ENCODE measurements at regions not wholly inside any gene's neighbourhood (a gene's known extent, or its start where the extent isn't known, plus 50 kb on each side); places are given as distances from the start of the nearest gene placed in this dataset.

DNA sequence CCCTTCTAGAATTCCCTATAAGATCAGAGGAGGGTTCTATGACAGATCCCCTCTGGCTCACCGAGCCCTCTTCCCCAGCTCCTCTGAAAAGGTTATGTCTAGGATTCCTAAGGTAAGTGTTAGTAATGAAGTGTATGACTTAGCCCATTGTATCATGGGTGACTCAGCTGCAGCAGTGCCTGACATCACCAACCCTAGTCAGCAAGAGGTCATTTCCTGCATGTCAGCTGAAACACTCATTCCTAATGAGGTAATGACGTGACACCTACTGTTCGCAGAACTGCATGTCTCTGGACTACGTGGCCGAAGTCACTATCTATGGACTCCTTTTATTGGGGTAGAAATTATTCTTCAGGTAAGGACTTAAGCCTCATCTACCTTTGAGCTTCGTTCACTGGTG is 196.1 kb upstream of the MYT1L start:
- H4K20me1 ChIP-seq (ENCODE audit: low read depth, low read length): no peaks in the 10 kb centered on the region
- no peaks in the 10 kb centered on the region for H3K9me2 ChIP-seq (replicated peaks; ENCODE audit: insufficient read depth, low read length)
- H3K36me3 ChIP-seq (ENCODE audit: low read length): no peaks in the 10 kb centered on the region
- H3K4me3 ChIP-seq (ENCODE audit: insufficient read depth, low read length, poor library complexity, severe bottlenecking): no peak overlapping the region
- no peak overlapping the region for H3K4me2 ChIP-seq (ENCODE audit: low read depth, low read length, poor library complexity, severe bottlenecking)
- no peaks in the 10 kb centered on the region for H3K27me3 ChIP-seq (ENCODE audit: low read length)
- H2AFZ ChIP-seq (ENCODE audit: low read depth, low read length, severe bottlenecking): no peak overlapping the region
- H3K79me2 ChIP-seq (ENCODE audit: insufficient read depth, low read length): no peaks in the 10 kb centered on the region
- H3K9me3 ChIP-seq (ENCODE audit: insufficient read depth, low read length): no peaks in the 10 kb centered on the region
- no peak overlapping the region for H3K9ac ChIP-seq (ENCODE audit: low read length)
- TF ChIP-seq, protein P1, sequence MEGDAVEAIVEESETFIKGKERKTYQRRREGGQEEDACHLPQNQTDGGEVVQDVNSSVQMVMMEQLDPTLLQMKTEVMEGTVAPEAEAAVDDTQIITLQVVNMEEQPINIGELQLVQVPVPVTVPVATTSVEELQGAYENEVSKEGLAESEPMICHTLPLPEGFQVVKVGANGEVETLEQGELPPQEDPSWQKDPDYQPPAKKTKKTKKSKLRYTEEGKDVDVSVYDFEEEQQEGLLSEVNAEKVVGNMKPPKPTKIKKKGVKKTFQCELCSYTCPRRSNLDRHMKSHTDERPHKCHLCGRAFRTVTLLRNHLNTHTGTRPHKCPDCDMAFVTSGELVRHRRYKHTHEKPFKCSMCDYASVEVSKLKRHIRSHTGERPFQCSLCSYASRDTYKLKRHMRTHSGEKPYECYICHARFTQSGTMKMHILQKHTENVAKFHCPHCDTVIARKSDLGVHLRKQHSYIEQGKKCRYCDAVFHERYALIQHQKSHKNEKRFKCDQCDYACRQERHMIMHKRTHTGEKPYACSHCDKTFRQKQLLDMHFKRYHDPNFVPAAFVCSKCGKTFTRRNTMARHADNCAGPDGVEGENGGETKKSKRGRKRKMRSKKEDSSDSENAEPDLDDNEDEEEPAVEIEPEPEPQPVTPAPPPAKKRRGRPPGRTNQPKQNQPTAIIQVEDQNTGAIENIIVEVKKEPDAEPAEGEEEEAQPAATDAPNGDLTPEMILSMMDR (IDR thresholded peaks at IDR 0.05; ENCODE audit: insufficient read depth, low read length, poor library complexity, severe bottlenecking): no peak
- TF ChIP-seq EZH2phosphoT487 (conservative IDR thresholded peaks at IDR 0.05; ENCODE audit: low read length): no peak
- H3F3A ChIP-seq (ENCODE audit: insufficient read depth): no peaks in the 10 kb centered on the region
- H3K27ac ChIP-seq (ENCODE audit: low read depth, low read length): no peak overlapping the region

DNA sequence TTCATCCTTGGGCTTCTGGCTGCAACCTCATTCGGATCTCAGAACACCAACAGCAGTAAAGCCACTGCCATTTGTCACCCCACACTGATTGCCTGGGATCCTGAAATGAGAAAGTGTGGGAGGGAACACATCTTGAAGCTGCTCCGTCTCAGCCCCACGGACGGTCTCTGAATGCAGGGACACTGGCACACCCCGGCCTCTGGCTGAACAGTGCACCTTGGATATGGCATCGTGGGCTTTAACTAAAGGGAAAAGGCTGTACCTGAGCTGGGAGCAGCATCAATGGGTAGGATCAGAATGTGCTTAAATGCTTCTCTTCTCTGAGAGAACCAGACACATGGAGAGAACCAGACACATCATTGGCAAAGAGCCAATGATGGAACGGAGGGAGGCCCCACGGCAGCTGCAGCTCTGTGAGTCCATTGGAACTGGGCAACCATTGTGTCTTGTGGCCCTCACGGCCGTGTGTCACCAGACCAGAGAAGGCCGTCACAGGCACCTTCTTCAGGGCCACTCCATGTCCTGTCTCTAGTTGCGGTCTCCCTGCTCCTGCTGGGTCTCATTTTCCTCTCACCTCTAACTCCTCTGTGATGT is 193.4 kb upstream of the MYT1L start:
- no peaks in the 10 kb centered on the region for H3K27me3 ChIP-seq (ENCODE audit: low read length)
- H3K27ac ChIP-seq (ENCODE audit: low read depth, low read length): no peak overlapping the region
- H4K20me1 ChIP-seq (ENCODE audit: low read depth, low read length): no peaks in the 10 kb centered on the region
- no peaks in the 10 kb centered on the region for H3F3A ChIP-seq (ENCODE audit: insufficient read depth)
- H3K4me2 ChIP-seq (ENCODE audit: low read depth, low read length, poor library complexity, severe bottlenecking): no peak overlapping the region
- H3K36me3 ChIP-seq (ENCODE audit: low read length): no peaks in the 10 kb centered on the region
- H3K79me2 ChIP-seq (ENCODE audit: insufficient read depth, low read length): no peaks in the 10 kb centered on the region
- H3K9me3 ChIP-seq (ENCODE audit: insufficient read depth, low read length): no peaks in the 10 kb centered on the region
- TF ChIP-seq, protein P1 (IDR thresholded peaks at IDR 0.05; ENCODE audit: insufficient read depth, low read length, poor library complexity, severe bottlenecking): no peak
- H3K9ac ChIP-seq (ENCODE audit: low read length): no peak overlapping the region
- no peaks in the 10 kb centered on the region for H3K9me2 ChIP-seq (replicated peaks; ENCODE audit: insufficient read depth, low read length)
- no peak overlapping the region for H3K4me3 ChIP-seq (ENCODE audit: insufficient read depth, low read length, poor library complexity, severe bottlenecking)
- H2AFZ ChIP-seq (ENCODE audit: low read depth, low read length, severe bottlenecking): no peak overlapping the region

DNA sequence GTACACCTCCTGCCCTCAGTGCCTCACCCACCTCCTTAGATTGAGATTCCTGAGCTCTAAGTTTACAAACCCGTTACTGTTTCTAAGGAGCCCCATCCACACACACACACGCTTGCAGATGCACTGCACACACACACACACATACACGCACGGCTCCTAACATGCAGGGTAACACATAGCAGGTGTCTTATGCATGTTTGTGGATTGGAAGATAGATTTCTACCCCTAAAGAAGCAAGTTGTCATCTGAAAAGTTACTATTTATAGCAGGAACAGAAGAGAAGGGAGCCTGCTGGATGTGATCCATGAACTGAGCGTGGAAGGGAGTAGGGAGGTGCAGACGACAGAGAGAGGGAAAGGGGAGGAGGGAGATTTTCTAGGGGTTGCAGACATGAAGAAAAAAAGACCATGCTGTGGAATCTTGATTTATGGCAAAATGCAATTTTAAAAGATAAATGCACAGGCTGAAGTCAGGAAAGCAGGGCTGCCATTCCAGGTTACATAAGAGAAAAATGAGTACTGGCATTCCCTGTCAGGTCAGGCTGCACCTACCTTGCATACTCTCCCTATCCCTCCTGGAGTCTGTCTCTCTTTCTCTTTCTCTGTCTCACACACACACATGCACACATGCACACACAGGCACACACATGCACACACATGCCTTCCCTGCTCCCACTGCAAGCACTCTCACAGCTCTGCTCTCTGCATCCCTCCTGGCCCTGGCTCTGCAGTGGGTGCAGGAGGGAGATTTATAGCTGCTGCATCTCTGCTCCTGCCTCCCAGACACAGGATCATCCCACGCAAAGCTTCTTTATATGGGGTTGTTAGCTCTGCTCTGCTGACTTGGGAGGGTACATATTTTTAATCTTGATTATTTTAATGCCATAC is 192.6 kb upstream of the MYT1L start:
- no peaks in the 10 kb centered on the region for H3K36me3 ChIP-seq (ENCODE audit: low read length)
- no peak overlapping the region for H2AFZ ChIP-seq (ENCODE audit: low read depth, low read length, severe bottlenecking)
- H3K27ac ChIP-seq (ENCODE audit: low read depth, low read length): no peak overlapping the region
- H3K9ac ChIP-seq (ENCODE audit: low read length): no peak overlapping the region
- H3K79me2 ChIP-seq (ENCODE audit: insufficient read depth, low read length): no peaks in the 10 kb centered on the region
- no peaks in the 10 kb centered on the region for H3F3A ChIP-seq (ENCODE audit: insufficient read depth)
- H3K9me3 ChIP-seq (ENCODE audit: insufficient read depth, low read length): no peaks in the 10 kb centered on the region
- no peak for TF ChIP-seq EZH2phosphoT487 (conservative IDR thresholded peaks at IDR 0.05; ENCODE audit: low read length)
- TF ChIP-seq, protein P1 (IDR thresholded peaks at IDR 0.05; ENCODE audit: insufficient read depth, low read length, poor library complexity, severe bottlenecking): no peak
- no peaks in the 10 kb centered on the region for H3K27me3 ChIP-seq (ENCODE audit: low read length)
- H4K20me1 ChIP-seq (ENCODE audit: low read depth, low read length): no peaks in the 10 kb centered on the region
- H3K9me2 ChIP-seq (replicated peaks; ENCODE audit: insufficient read depth, low read length): no peaks in the 10 kb centered on the region
- H3K4me3 ChIP-seq (ENCODE audit: insufficient read depth, low read length, poor library complexity, severe bottlenecking): no peak overlapping the region
- H3K4me2 ChIP-seq (ENCODE audit: low read depth, low read length, poor library complexity, severe bottlenecking): no peak overlapping the region

Measured in SU-DHL-6 (cell line).